CD4-positive, alpha-beta T cell treated with Interleukin-6 for 4 hours (primary cell): ENCODE measurements at regions not wholly inside any gene's neighbourhood (a gene's known extent, or its start where the extent isn't known, plus 50 kb on each side); places are given as distances from the start of the nearest gene placed in this dataset.

Experiments
- DNase-seq: peaks from one replicate; pipeline ENCODE4 v3.0.0-alpha.2; 2020; ENCODE audit warnings: mixed read lengths

DNA sequence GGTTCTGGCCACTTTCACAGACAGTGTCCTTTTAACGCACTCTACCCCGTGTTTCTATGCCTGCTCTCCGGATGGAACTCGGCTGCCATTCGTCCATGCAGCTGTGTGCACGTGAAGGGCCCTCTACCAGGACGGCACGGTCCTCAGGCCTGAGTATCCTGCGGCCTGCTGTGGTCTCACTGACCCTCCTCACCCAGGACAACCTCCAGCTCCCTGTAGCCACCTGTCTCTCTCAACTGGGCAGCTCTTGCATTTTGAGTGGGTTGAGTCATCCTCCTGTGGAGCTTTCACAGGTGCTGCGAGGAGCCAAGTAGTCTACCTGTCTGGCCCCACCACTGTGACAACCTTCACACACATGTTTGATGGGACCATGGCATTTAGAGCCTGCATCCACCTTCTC, 321.7 kb upstream of the TSHZ3 start:
- no peak for DNase-seq

DNA sequence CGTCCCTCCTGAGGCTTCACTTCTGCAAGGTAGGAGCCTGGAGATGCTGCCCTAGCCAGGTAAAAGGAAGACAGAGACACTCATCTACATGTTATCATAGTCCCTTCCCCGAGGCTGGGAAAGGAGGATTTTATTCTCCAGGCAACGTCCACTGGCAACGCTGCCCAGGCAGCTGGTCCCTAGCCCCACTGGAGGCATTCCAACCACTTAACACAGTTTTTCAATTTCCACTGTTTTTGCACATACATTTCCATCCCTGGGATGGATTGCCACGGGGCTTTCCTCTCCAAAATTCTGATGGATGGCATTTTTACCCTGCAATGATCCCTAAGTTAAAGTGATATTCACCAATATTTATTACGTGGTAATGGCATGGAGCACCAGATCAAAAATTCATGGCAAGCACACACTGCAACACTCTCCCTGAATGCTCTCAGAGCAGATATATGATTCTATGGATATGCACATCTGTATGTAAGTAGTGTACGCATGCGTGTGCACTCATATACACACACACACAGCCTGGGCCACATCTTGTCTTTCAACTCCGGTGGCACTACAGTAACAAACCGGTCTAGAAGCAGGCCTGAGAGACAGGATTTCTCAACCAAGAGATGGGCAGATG, 322.3 kb upstream of the TSHZ3 start:
- no peak for DNase-seq

GRCh38 chr19:31674503-31675192, 325.4 kb upstream of the TSHZ3 start:
- no peak for DNase-seq

DNA sequence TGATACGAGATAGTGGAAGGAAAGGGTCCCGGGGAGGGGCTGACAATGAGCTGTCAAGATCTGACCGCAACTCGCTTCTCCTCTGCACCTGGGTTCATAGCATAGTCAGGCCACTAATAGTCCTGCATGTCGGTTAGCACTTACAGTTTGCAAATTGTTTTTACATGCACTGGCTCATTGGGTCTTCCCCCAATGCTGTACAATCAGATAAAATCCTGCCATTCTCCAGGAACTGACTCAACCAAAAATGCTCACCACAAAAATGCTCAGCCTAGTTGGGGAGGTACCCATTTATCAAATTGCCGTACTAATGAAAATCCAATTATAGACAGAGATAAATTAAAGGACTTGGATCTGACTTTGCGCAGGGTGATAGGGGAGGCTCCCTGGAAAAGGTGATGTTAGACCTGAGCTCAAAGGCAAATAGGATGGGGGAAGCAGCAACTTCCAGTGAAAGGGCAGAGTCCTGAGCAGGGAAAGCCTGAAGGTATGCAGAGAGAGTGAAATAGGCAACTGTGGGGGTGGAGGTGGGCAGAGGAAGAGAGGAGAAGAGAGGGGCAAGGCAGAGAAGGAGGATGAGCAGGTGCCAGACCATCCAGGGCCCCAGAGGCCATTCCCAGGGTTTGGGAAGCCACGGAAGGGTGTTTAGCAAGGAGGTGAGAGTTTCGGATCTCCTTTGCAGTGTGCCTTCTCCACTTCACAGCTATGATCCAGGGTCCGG, 326.1 kb upstream of the TSHZ3 start:
- DNase-seq: no peak

GRCh38 chr19:31676271-31677004, 327.2 kb upstream of the TSHZ3 start:
- no peak for DNase-seq

DNA sequence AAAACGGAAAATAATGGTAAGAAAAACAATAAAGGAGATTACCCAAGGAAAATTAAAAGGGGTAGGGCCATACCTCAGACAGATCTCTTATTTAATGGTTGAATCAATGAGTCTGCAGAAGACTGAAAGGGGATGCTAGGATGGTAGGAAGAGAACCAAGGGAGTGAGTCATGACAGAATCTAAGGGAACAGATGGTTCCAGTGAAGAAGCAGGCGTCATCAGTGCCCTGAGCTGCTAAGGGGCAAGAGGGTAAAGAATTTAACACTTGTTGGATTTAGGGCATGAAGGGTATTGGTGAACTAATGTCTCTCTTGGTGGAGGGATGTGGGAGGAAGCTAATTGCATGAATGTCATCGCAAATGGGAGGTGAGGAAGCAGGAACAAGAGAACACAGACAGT, 329.2 kb upstream of the TSHZ3 start:
- no peak for DNase-seq

- DNase-seq: no peak
Measured at GRCh38 chr19:31681121-31681520, 331.9 kb upstream of the TSHZ3 start.

DNA sequence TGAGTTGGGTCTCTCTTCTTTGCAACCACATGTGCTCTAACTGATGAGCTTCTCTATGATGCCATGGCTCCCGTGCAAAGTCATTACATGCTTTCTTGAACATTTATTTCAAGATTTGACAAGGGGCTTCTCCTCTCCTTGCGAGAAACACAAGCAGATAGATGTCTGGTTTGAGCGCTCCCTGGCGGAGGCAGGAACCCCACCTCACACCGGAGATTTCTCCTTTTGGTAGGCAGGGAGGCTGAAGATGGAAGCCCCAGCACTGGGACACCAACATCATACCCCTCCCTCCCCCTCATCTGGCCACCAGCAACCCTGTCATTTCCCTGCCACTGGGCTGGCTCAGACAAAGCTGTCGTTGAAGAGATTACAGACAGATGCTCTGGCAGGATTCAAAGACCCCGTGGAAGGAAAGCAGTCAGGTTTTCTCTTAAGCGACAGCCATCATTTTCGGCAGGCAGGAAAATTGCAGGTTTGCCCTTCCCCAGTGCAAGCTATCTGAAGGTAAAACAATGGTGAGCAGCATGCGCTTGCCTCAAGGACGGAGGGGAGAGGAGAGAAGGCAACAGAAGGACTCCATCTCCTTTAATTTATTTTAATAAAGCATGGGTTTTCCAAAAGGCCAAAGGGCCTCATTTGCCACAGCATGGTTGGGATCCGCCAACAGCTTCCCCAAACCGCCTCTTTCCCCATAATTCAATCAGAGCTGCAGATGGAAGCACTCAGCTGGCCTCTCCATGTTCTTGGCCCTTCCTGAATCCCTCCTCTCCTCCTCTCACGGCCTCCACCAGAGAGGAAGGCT, 344.1 kb upstream of the TSHZ3 start:
- no peak for DNase-seq

GRCh38 chr19:31693933-31694269, 344.7 kb upstream of the TSHZ3 start:
- no peak for DNase-seq

GRCh38 chr19:31694761-31695160, 345.5 kb upstream of the TSHZ3 start:
- DNase-seq: no peak

GRCh38 chr19:31699421-31699820, 350.2 kb upstream of the TSHZ3 start:
- DNase-seq: no peak

DNA sequence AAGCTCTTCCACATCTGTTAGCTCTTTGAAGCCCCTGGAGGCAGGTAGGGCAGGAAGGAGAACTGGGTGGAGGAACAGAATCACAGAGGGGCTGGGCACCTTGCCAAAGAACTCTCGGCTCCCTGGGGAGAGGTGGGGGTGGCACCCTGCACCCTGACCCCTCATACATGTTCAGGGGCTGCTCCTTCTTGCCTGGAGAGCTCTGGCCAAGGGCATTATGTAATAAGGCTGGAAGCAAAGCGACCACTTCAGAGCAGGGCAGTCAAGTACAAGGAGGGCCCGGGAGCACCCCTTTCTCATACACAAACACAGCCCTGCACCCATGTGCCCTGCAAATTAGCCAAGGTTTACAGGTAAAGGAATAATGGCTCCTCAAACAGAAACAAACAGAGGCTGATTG, 351.9 kb upstream of the TSHZ3 start:
- no peak for DNase-seq

DNA sequence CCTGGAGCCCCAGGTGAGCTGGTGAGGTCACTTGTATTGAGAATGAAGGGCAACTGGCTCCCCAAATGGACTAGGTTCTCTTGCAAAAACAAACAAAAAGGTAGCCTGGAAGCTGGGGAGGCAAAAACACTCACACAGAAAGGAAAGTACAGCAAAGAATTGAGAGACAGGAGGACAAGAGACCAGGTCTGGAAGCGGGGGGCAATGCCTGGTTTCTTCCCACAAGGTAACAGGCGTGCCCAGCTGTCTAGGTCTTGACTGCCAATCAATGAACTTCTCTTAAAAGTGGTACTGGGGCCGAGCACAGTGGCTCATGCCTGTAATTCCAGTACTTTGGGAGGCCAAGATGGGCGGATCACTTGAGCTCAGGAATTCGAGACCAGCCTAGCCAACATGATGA, 356.4 kb upstream of the TSHZ3 start:
- DNase-seq: no peak

- no peak for DNase-seq
Measured at GRCh38 chr19:31706131-31706530, 356.9 kb upstream of the TSHZ3 start.

DNA sequence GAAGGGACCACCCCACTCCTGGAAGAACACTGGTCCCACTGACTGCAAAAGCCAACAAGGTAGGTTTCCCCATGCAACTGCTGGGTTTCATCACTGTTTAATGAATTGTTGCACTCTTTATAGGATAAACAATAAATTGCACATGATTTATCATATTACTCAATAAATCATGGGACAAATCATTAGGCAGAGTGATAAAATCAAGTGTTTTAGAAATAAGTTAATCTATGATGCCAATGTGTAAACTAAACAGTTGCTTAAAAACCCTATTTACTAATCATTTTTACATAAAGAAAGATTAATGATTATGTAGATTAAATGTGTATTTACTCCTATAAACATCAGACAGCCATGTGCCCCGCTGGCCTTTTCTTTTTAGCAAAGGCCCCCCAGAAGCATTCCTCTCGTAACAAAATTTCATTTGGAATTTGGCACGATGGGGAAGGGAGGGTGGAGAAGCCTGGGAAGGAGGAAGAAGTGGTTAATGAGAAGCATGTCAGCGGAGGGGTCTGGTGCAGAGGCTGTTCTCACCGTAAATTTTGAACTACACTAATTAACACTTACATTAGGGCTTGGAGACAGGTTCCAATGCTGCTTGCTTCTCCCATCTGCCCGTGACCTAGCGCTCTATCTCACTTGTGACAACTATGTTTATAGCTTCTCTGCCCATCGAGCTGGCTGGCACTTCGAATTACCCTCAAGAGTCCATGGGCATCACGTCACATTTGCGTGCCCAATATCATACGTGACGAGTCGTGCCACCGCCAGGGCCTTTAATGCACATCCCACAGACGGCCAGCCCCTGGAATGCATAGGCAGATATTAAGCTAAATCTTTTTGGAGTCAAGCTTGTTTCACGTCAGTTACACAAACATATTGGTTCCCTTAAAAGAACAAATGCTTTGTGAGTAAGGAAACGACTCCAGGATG, 357.7 kb upstream of the TSHZ3 start:
- no peak for DNase-seq

DNA sequence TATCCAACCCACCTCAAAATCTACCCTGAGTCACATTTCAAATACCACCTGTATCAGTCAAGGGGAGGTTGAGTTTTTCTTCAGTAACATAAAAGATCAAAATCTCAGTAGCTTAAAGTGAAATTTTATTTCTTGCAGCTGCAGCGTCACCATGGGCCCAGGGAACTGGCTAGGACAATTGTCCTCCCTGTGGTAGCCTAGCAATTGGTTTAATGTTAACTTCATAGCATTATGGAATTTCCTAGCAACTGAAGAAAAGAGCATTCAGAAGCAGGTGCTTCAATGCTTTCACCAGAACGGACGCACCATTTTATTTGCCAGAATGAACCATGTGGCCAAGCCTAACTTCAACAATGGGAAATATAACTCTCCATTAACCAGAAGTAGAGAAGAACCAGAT, 359.3 kb upstream of the TSHZ3 start:
- DNase-seq: no peak

DNA sequence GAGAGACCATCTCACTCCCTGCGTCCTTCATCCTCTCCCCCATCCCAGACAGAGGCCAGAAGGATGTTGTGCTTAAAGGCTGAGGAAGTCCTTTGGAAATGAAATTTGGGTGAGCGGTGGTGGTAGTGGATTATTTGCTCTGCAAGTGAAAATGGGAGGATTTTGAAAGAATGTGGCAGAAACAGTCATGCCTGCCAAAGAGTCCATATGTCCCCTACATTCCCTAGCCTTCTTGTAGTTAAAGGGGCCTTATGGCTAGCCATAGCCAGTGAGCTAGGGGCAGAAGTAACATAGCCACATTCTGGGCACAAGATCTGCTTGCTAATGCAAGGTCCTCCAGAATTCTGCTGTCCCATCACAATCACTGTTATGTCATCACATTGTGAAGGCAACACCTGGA, 360.2 kb upstream of the TSHZ3 start:
- DNase-seq: no peak

DNA sequence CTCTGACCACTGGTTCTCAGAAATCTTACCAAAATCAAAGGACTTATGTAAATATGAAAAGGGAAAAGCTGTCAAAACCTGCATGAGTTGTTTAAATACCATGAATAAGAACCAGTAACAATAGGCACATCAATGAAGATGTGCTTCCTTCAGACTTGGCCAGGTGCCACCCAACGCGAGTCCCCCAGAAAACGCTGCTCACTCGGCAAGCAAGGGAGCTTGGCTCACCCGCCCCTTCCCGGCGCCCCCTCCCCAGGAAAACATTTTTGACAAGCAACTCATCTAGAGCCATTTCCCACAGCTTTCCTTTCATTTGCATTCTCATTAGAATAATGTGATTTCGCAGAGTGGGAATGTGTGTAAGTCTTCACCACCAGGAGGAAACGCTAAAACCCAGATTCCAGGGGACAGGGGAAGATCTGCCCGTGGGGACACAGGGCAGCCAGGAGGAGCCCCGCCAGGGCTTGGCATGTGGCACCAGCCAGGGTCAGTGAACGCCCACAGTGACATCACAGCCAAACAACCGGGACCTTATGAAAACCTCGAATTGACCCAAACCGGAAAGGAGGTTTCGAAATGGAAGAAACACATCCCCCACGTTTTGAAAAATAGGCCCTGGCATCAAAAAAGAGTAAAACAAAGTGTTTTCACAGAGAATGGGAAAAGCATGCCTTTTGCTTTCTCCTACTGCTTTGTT, 366.2 kb upstream of the TSHZ3 start:
- DNase-seq: no peak

GRCh38 chr19:31716826-31717225, 367.6 kb upstream of the TSHZ3 start:
- no peak for DNase-seq

DNA sequence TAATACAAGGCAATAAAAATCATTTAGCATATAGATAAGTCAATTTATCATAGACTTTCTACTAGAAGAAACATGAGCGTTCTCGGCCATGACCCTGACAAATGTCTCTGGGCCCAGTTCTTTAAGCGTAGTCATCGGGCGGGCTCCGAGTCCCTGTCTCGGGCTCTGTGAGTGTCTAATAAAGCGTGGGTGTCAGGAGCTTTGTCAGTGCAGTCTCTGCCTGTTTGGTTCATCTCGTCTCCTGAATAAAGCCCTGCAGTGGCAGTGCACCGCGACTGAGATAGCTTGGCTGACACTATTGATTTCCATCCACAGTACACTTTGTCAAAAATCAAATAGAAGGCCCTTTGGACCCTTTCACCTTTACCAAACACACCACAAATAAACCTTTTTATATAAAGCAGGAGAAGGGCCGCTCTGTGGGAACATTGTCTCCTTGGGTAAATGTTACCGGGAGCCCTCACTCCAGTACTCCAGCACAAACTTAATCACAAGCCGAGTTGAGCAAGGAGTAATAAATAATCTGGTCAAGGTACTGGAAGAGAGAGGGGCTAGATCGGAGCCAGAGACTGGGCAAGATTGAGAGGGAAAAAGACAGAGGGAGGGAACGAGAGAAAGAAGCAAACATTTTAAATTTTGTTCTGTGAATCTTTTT, 368.2 kb upstream of the TSHZ3 start:
- no peak for DNase-seq

DNA sequence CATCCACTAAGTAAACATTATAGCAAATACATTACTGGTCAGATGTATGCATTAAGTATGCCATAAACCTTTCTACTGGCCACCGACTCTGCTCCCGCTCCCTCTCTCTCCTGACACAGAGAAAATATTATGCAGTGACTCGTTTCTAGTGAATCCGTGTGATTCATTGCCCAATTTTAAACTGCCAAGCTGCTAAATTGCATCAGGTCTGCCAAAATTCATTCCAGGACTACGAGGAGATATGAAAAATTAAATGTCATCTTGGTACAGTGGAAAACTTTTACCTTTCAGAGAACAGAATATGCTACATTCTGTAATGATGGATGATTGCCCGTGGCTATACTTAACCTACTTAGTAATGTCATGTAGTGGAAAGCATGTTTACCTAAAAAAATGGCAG, 368.8 kb upstream of the TSHZ3 start:
- DNase-seq: no peak
